KMS-11 (cell line): ENCODE measurements at regions not wholly inside any gene's neighbourhood (a gene's known extent, or its start where the extent isn't known, plus 50 kb on each side); places are given as distances from the start of the nearest gene placed in this dataset.

Source experiments
- H2AFZ ChIP-seq: fragments of 200-600 bp; sonication (generic); 2 replicates; pipeline ENCODE4 v1.6.1; 2016; ENCODE audit warnings: antibody characterized with exemption, mixed run types, low read depth
- H3K27ac ChIP-seq: fragments of 200-600 bp; sonication (generic); 2 replicates; pipeline ENCODE4 v1.6.1; 2016; ENCODE audit warnings: mild to moderate bottlenecking, mixed run types
- H3K27me3 ChIP-seq: fragments of 200-600 bp; sonication (generic); 2 replicates; pipeline ENCODE4 v1.6.1; 2017; ENCODE audit warnings: mild to moderate bottlenecking, low read depth, mixed run types, moderate library complexity; ENCODE audit not compliant: insufficient read depth
- H3K36me3 ChIP-seq: fragments of 200-600 bp; sonication (generic); 2 replicates; pipeline ENCODE4 v1.6.1; 2017; ENCODE audit warnings: mild to moderate bottlenecking, mixed run types; ENCODE audit not compliant: insufficient read depth
- H3K4me1 ChIP-seq: fragments of 200-600 bp; sonication (generic); 2 replicates; pipeline ENCODE4 v1.6.1; 2016; ENCODE audit warnings: mild to moderate bottlenecking, low read depth, mixed run types; ENCODE audit not compliant: poor library complexity, severe bottlenecking
- H3K4me2 ChIP-seq: fragments of 200-600 bp; sonication (generic); 2 replicates; pipeline ENCODE4 v1.7.0; 2016; ENCODE audit warnings: mild to moderate bottlenecking, mixed run types
- H3K4me3 ChIP-seq: fragments of 200-600 bp; sonication (generic); IDR thresholded peaks from 2 replicates; pipeline ENCODE4 v1.6.1; 2017; ENCODE audit warnings: low read depth, low read length, mixed read lengths; ENCODE audit not compliant: insufficient read depth
- H3K79me2 ChIP-seq: fragments of 200-600 bp; sonication (generic); 2 replicates; pipeline ENCODE4 v1.6.1; 2016; ENCODE audit warnings: low read depth, mixed run types; ENCODE audit not compliant: insufficient read depth
- H3K9ac ChIP-seq: fragments of 200-600 bp; sonication (generic); 2 replicates; pipeline ENCODE4 v1.6.1; 2016; ENCODE audit warnings: mild to moderate bottlenecking, mixed run types
- H4K20me1 ChIP-seq: fragments of 200-600 bp; sonication (generic); 2 replicates; pipeline ENCODE4 v1.6.1; 2016; ENCODE audit warnings: mild to moderate bottlenecking, mixed run types; ENCODE audit not compliant: insufficient read depth
- CTCF ChIP-seq: fragments of 200-600 bp; sonication (generic); conservative IDR thresholded peaks from 2 replicates; pipeline ENCODE4 v1.6.1; 2017; ENCODE audit warnings: low read depth, mild to moderate bottlenecking, antibody characterized with exemption, low read length, moderate library complexity, mixed read lengths

- H3K9ac ChIP-seq = no peak overlapping the region
- no peak overlapping the region for H3K27ac ChIP-seq
- no peaks in the 10 kb centered on the region for H3K36me3 ChIP-seq
- H3K27me3 ChIP-seq = peaks cover 70% of the 10 kb centered on the region
- no peak overlapping the region for H2AFZ ChIP-seq
- no peaks in the 10 kb centered on the region for H3K79me2 ChIP-seq
- H3K4me2 ChIP-seq = no peak overlapping the region
- no peak for TF ChIP-seq CTCF
- no peaks in the 10 kb centered on the region for H4K20me1 ChIP-seq
- no peak overlapping the region for H3K4me3 ChIP-seq
- H3K4me1 ChIP-seq = no peaks in the 10 kb centered on the region
Observed at GRCh38 chr17:79513206-79513605, 97.6 kb downstream of the RBFOX3 start.

- H2AFZ ChIP-seq = no peak overlapping the region
- no peaks in the 10 kb centered on the region for H3K79me2 ChIP-seq
- H3K36me3 ChIP-seq = no peaks in the 10 kb centered on the region
- no peak for TF ChIP-seq CTCF
- no peaks in the 10 kb centered on the region for H4K20me1 ChIP-seq
- H3K27me3 ChIP-seq = peaks cover 70% of the 10 kb centered on the region
- H3K4me2 ChIP-seq = no peak overlapping the region
- no peaks in the 10 kb centered on the region for H3K4me1 ChIP-seq
- no peak overlapping the region for H3K9ac ChIP-seq
- H3K27ac ChIP-seq = no peak overlapping the region
- no peak overlapping the region for H3K4me3 ChIP-seq
Observed at GRCh38 chr17:79511471-79511870, 99.4 kb downstream of the RBFOX3 start.

- H3K4me3 ChIP-seq = no peak overlapping the region
- peaks cover 70% of the 10 kb centered on the region for H3K27me3 ChIP-seq
- H3K27ac ChIP-seq = no peak overlapping the region
- H2AFZ ChIP-seq = no peak overlapping the region
- no peaks in the 10 kb centered on the region for H4K20me1 ChIP-seq
- TF ChIP-seq CTCF = no peak
- no peaks in the 10 kb centered on the region for H3K4me1 ChIP-seq
- H3K79me2 ChIP-seq = no peaks in the 10 kb centered on the region
- H3K9ac ChIP-seq = no peak overlapping the region
- H3K36me3 ChIP-seq = no peaks in the 10 kb centered on the region
- H3K4me2 ChIP-seq = no peak overlapping the region
Observed at GRCh38 chr17:79510071-79510470, 100.8 kb downstream of the RBFOX3 start.

GRCh38 chr17:79509490-79509889, 101.4 kb downstream of the RBFOX3 start:
- no peaks in the 10 kb centered on the region for H4K20me1 ChIP-seq
- H3K4me2 ChIP-seq = no peak overlapping the region
- H3K27me3 ChIP-seq = peaks cover 70% of the 10 kb centered on the region
- H3K36me3 ChIP-seq = no peaks in the 10 kb centered on the region
- H3K79me2 ChIP-seq = no peaks in the 10 kb centered on the region
- no peak overlapping the region for H3K4me3 ChIP-seq
- no peak overlapping the region for H3K27ac ChIP-seq
- no peaks in the 10 kb centered on the region for H3K4me1 ChIP-seq
- no peak overlapping the region for H3K9ac ChIP-seq
- H2AFZ ChIP-seq = no peak overlapping the region
- no peak for TF ChIP-seq CTCF
